ENCODE measurements at regions not wholly inside any gene's neighbourhood (a gene's known extent, or its start where the extent isn't known, plus 50 kb on each side); places are given as distances from the start of the nearest gene placed in this dataset.

DNA sequence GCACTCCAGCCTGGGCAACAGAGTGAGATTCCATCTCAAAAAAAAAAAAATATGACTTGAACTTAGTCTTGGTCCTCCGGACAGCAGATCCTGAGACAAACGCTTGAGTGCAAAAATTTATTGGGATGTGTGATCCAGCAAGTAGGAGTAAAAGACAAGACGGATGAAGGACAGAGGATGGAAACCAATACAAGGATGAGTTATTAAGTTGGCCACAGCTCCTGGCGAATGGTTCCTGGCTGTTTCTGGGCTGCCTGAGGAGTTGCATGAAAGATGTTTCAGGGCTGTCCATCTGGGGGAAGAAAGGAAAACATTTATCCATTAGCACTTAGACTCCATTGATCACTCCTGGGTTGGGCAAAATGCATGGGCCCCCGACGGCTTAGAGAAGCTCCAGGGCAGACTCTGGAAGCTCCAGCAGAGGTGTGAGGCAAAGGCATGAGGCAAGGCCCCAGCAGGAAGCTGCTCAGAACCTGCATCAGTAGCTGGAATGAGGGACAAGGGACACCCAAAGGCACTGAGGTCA is 98.3 kb upstream of the ZNF438 start:
- no peak for ATAC-seq
- Histone ChIP-seq H3K4me1 (ENCODE audit: control insufficient read depth in 2 of 2, insufficient read depth in 2 of 2, low read length in 2 of 2) (peaks cover 0 to 8% of the 10 kb centered on the region in 2 donors), H3K27me3 (ENCODE audit: control insufficient read depth in 2 of 2, insufficient read depth in 2 of 2, low read length in 2 of 2) (no peaks in the 10 kb centered on the region), H3K36me3 (ENCODE audit: control insufficient read depth in 2 of 3, insufficient read depth in 3 of 3, low read length in 3 of 3) (no peaks in the 10 kb centered on the region), H3K4me3 (ENCODE audit: low read length) (no peak overlapping the region), H3K9me3 (ENCODE audit: control insufficient read depth in 2 of 3, low read length in 3 of 3) (no peaks in the 10 kb centered on the region), H3K27ac (ENCODE audit: low read depth, low read length) (no peak overlapping the region)
- Mint-ChIP-seq H3K27me3 (no peaks in the 10 kb centered on the region), H3K27ac (peak overlapping the region in 1 of 9 donors; percentile 17), H3K4me3 (no peak overlapping the region), H3K4me1 (peaks cover 3 to 46% (median 18%) of the 10 kb centered on the region in 7 donors), H3K9me3 (peaks cover 0 to 5% (median 0%) of the 10 kb centered on the region in 11 donors), H3K36me3 (peaks cover 0 to 3% (median 0%) of the 10 kb centered on the region in 5 donors)
- no peak for DNase-seq
- intact Hi-C loops (cut with micrococcal nuclease): loop anchor here (10.0 kb wide), 2 partner anchors 695 to 925 kb away; partner anchors contain the start of genes KIF5B (in 1 of the 2) and MAP3K8 (in 1 of the 2)
- ChIA-PET POLR2A (no interaction called here), CTCF (interaction anchor here (0.6 kb wide), 1 partner anchor 46 kb away, joined by 3 read pairs; no protein-coding TSS in a partner anchor)

DNA sequence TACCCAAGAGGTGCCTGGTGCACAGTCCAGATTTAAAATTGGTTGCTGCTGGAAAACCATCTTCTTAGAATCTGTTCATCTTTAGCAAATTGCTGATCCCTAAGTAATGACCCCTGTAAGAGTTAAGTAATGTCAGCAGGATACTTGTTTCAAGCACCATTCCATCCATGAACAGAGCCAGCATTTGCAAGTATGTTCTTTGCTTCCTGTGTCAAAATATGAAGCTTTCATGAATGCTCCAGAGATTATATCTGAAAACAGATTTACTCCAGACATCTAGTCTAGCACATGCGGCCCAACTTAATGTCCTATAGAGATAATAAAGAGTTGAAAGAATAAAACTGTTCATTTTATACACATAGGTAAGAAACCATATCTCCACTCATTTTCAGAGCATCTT is 98.7 kb upstream of the ZNF438 start:
- H3K9me3 ChIP-seq (ENCODE audit: control insufficient read depth in 2 of 3, low read length in 3 of 3): no peaks in the 10 kb centered on the region
- no peaks in the 10 kb centered on the region for H3K36me3 ChIP-seq (ENCODE audit: control insufficient read depth in 2 of 3, insufficient read depth in 3 of 3, low read length in 3 of 3)
- peaks cover 0 to 10% of the 10 kb centered on the region in 2 donors for H3K4me1 ChIP-seq (ENCODE audit: control insufficient read depth in 2 of 2, insufficient read depth in 2 of 2, low read length in 2 of 2)
- peaks cover 0 to 3% (median 0%) of the 10 kb centered on the region in 5 donors for H3K36me3 Mint-ChIP-seq
- peaks cover 7 to 50% (median 23%) of the 10 kb centered on the region in 7 donors for H3K4me1 Mint-ChIP-seq
- H3K27me3 ChIP-seq (ENCODE audit: control insufficient read depth in 2 of 2, insufficient read depth in 2 of 2, low read length in 2 of 2): no peaks in the 10 kb centered on the region
- H3K27me3 Mint-ChIP-seq: no peaks in the 10 kb centered on the region
- DNase-seq (no peak), ATAC-seq (no peak)
- H3K4me3 ChIP-seq (ENCODE audit: low read length): no peak overlapping the region
- H3K9me3 Mint-ChIP-seq: peaks cover 0 to 5% (median 0%) of the 10 kb centered on the region in 11 donors
- intact Hi-C loops (cut with micrococcal nuclease): loop anchor here (10.0 kb wide), 2 partner anchors 696 to 924 kb away; partner anchors contain the start of genes KIF5B (in 1 of the 2) and MAP3K8 (in 1 of the 2)
- no peak overlapping the region for H3K4me3 Mint-ChIP-seq
- peak overlapping the region in 1 of 9 donors; percentile 17 for H3K27ac Mint-ChIP-seq
- ChIA-PET POLR2A (no interaction called here), CTCF (interaction anchor here (0.6 kb wide), 1 partner anchor 47 kb away, joined by 3 read pairs; no protein-coding TSS in a partner anchor)
- no peak overlapping the region for H3K27ac ChIP-seq (ENCODE audit: low read depth, low read length)

DNA sequence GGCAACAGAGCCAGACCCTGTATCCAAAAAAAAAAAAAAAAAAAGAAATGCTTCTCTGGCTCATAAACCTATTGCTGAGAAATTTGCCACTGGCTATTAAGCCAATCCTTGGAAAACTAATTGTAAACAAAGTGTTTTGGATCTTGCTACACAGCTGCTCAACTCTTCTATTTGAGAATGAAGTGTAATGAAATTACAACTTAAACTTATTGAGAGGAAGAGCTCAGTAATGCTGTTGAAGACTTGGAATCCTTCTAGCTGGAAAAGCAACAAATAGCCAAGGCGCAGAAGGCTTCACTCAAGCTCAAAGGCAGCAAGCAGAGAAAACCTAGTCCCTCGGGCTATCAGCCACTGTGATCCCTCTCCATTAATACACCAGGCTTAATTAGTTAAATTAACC is 99.6 kb upstream of the ZNF438 start:
- H3K9me3 ChIP-seq (ENCODE audit: control insufficient read depth in 2 of 3, low read length in 3 of 3): no peaks in the 10 kb centered on the region
- DNase-seq: no peak
- POLR2A ChIA-PET: interaction anchor here (1.1 kb wide), 1 partner anchor 146 kb away, joined by 5 read pairs; no protein-coding TSS in a partner anchor
- no peaks in the 10 kb centered on the region for H3K36me3 ChIP-seq (ENCODE audit: control insufficient read depth in 2 of 3, insufficient read depth in 3 of 3, low read length in 3 of 3)
- Mint-ChIP-seq H3K27me3 (no peaks in the 10 kb centered on the region), H3K27ac (no peak overlapping the region), H3K9me3 (peaks cover 0 to 5% (median 0%) of the 10 kb centered on the region in 11 donors), H3K36me3 (peaks cover 0 to 3% (median 0%) of the 10 kb centered on the region in 5 donors), H3K4me1 (peaks cover 10 to 59% (median 29%) of the 10 kb centered on the region in 7 donors), H3K4me3 (no peak overlapping the region)
- intact Hi-C loops (cut with micrococcal nuclease): loop anchor here (10.0 kb wide), 2 partner anchors 696 to 924 kb away; partner anchors contain the start of genes KIF5B (in 1 of the 2) and MAP3K8 (in 1 of the 2)
- H3K4me3 ChIP-seq (ENCODE audit: low read length): no peak overlapping the region
- H3K4me1 ChIP-seq (ENCODE audit: control insufficient read depth in 2 of 2, insufficient read depth in 2 of 2, low read length in 2 of 2): peaks cover 0 to 19% of the 10 kb centered on the region in 2 donors
- ATAC-seq: no peak
- no peak overlapping the region for H3K27ac ChIP-seq (ENCODE audit: low read depth, low read length)
- CTCF ChIA-PET: no interaction called here
- H3K27me3 ChIP-seq (ENCODE audit: control insufficient read depth in 2 of 2, insufficient read depth in 2 of 2, low read length in 2 of 2): no peaks in the 10 kb centered on the region

DNA sequence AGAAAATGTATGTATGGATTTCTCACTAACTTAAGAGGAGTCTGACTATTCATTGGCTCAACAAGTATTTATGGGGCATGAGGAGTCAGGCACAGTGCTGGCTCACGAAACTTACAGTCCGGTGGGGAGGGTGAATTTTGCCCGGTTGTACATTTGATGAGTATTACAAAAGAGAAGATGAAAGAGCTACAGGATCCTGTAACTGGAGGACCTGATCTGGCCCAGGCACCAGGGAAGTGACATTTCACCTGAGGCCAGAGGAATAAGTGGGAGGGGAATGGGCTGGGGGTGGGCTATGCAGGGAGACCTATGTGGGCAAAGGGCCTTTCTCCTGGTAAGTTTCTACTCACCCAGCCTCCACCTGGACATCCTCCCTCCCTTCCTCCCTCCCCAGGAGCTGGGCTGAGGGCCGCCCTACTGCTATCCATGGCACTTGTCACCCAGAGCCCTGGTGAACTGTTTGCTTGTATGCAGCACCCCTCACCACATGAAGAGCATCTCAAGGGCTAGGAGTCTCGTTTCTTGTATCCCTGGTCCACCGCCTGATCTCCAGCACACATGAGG is 101.1 kb upstream of the ZNF438 start:
- H3K9me3 ChIP-seq (ENCODE audit: control insufficient read depth in 2 of 3, low read length in 3 of 3): no peaks in the 10 kb centered on the region
- peaks cover 0 to 2% (median 0%) of the 10 kb centered on the region in 5 donors for H3K36me3 Mint-ChIP-seq
- CTCF ChIA-PET: no interaction called here
- H3K27me3 Mint-ChIP-seq: no peaks in the 10 kb centered on the region
- intact Hi-C loops (cut with micrococcal nuclease): loop anchor here (1.0 to 10.0 kb wide), 4 partner anchors 49 to 922 kb away; partner anchors contain the start of genes KIF5B (in 1 of the 2), MAP3K8 (in 1 of the 2) and ZEB1 (in 1 of the 2)
- H3K4me3 ChIP-seq (ENCODE audit: low read length): no peak overlapping the region
- DNase-seq (no peak), ATAC-seq (no peak)
- H3K9me3 Mint-ChIP-seq: peaks cover 0 to 5% (median 0%) of the 10 kb centered on the region in 11 donors
- POLR2A ChIA-PET: interaction anchor here (0.6 to 1.4 kb wide), 4 partner anchors 9 to 349 kb away, joined by 3 read pairs; no protein-coding TSS in a partner anchor
- H3K4me1 Mint-ChIP-seq: peaks cover 16 to 66% (median 44%) of the 10 kb centered on the region in 7 donors
- peaks cover 0 to 33% of the 10 kb centered on the region in 2 donors for H3K4me1 ChIP-seq (ENCODE audit: control insufficient read depth in 2 of 2, insufficient read depth in 2 of 2, low read length in 2 of 2)
- H3K27me3 ChIP-seq (ENCODE audit: control insufficient read depth in 2 of 2, insufficient read depth in 2 of 2, low read length in 2 of 2): no peaks in the 10 kb centered on the region
- H3K36me3 ChIP-seq (ENCODE audit: control insufficient read depth in 2 of 3, insufficient read depth in 3 of 3, low read length in 3 of 3): no peaks in the 10 kb centered on the region
- H3K4me3 Mint-ChIP-seq: peak overlapping the region; percentile 71 to 86 (median 82)
- no peak overlapping the region for H3K27ac ChIP-seq (ENCODE audit: low read depth, low read length)
- H3K27ac Mint-ChIP-seq: peak overlapping the region; percentile 9 to 90 (median 87)

DNA sequence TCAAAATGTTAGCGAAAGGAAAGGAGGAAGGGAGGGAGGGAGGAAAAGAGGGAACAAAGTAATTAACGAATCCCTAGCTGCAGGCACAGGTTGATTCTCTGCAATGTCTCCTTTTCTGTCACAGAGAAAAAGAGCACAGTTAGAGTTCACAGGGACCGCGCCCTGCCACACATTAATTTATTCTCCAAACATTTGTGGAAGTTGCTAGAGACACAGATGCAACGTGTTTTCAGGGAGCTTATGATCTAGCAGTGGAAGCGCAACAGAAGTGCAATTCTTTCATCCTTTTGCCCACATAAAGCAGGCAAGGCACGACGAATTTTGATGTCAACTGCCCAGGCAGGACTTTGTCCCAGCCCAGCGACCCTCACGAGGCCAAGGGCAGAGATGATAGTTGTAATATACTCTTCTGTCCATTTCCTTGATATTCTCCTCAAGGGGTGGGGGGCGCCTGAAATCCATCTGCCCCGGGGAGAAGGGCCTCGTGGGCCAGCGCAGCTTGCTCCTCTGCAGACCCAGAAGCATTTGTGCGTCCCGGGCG is 101.7 kb upstream of the ZNF438 start:
- Histone ChIP-seq H3K27me3 (ENCODE audit: control insufficient read depth in 2 of 2, insufficient read depth in 2 of 2, low read length in 2 of 2) (no peaks in the 10 kb centered on the region), H3K36me3 (ENCODE audit: control insufficient read depth in 2 of 3, insufficient read depth in 3 of 3, low read length in 3 of 3) (no peaks in the 10 kb centered on the region), H3K4me1 (ENCODE audit: control insufficient read depth in 2 of 2, insufficient read depth in 2 of 2, low read length in 2 of 2) (peaks cover 0 to 33% of the 10 kb centered on the region in 2 donors), H3K4me3 (ENCODE audit: low read length) (peak overlapping the region; percentile 66), H3K9me3 (ENCODE audit: control insufficient read depth in 2 of 3, low read length in 3 of 3) (no peaks in the 10 kb centered on the region), H3K27ac (ENCODE audit: low read depth, low read length) (peak overlapping the region; percentile 80)
- peaks cover 18 to 68% (median 44%) of the 10 kb centered on the region in 7 donors for H3K4me1 Mint-ChIP-seq
- peak overlapping the region; percentile 71 to 86 (median 82) for H3K4me3 Mint-ChIP-seq
- ATAC-seq (no peak), DNase-seq (peak in 2 of 9 donors; percentile 6 to 7)
- peak overlapping the region; percentile 9 to 90 (median 87) for H3K27ac Mint-ChIP-seq
- peaks cover 0 to 3% (median 0%) of the 10 kb centered on the region in 11 donors for H3K9me3 Mint-ChIP-seq
- H3K27me3 Mint-ChIP-seq: no peaks in the 10 kb centered on the region
- intact Hi-C loops (cut with micrococcal nuclease): loop anchor here (1.0 to 10.0 kb wide), 4 partner anchors 50 to 921 kb away; partner anchors contain the start of genes KIF5B (in 1 of the 2), MAP3K8 (in 1 of the 2) and ZEB1 (in 1 of the 2)
- ChIA-PET CTCF (no interaction called here), POLR2A (interaction anchor here (0.6 to 1.4 kb wide), 5 partner anchors 9 to 349 kb away, joined by 3 to 4 read pairs (median 3); no protein-coding TSS in a partner anchor)
- peaks cover 0 to 2% (median 0%) of the 10 kb centered on the region in 5 donors for H3K36me3 Mint-ChIP-seq

DNA sequence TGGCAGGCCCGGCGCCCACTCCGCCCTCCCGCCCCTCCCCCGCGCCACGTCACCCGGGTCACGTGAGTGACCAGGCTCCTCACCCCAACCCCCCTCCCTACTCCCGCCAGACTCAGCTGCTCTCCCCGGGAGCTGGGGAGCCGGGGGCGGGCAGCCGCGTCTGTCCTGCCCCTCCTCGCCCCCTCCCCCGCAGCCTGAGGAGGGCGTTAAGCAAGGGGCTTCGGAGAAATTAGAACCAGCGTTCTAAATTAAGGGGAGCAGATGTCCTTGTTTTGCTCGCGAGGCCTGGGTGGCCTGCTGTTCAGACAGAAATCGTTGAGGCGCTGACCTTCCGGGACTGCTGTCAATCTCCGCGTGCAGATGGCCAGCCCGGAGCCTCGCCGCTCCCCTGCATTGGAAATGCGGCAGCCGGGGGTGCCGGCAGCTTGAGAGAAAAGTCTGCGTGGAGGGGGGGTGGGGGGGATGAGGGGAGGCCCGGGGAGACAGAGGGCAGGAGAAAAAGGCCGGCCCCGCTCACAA is 102.2 kb upstream of the ZNF438 start:
- no peaks in the 10 kb centered on the region for H3K36me3 ChIP-seq (ENCODE audit: control insufficient read depth in 2 of 3, insufficient read depth in 3 of 3, low read length in 3 of 3)
- intact Hi-C loops (cut with micrococcal nuclease): loop anchor here (1.0 to 10.0 kb wide), 6 partner anchors 51 to 921 kb away; partner anchors contain the start of genes KIF5B (in 1 of the 2), MAP3K8 (in 1 of the 2) and ZEB1 (in 1 of the 2)
- H3K4me3 ChIP-seq (ENCODE audit: low read length): peak overlapping the region; percentile 66
- Mint-ChIP-seq H3K27me3 (no peaks in the 10 kb centered on the region), H3K27ac (peak overlapping the region; percentile 69 to 94 (median 89)), H3K4me1 (peaks cover 18 to 68% (median 44%) of the 10 kb centered on the region in 7 donors), H3K4me3 (peak overlapping the region; percentile 59 to 87 (median 84)), H3K9me3 (no peaks in the 10 kb centered on the region), H3K36me3 (peaks cover 0 to 2% (median 0%) of the 10 kb centered on the region in 5 donors)
- ChIA-PET POLR2A (interaction anchor here (0.6 to 1.4 kb wide), 6 partner anchors 8 to 675 kb away, joined by 3 to 4 read pairs (median 3); no protein-coding TSS in a partner anchor), CTCF (no interaction called here)
- DNase-seq (peak; percentile 14 to 67 (median 38)), ATAC-seq (peak; percentile 78)
- H3K4me1 ChIP-seq (ENCODE audit: control insufficient read depth in 2 of 2, insufficient read depth in 2 of 2, low read length in 2 of 2): peaks cover 0 to 33% of the 10 kb centered on the region in 2 donors
- no peaks in the 10 kb centered on the region for H3K27me3 ChIP-seq (ENCODE audit: control insufficient read depth in 2 of 2, insufficient read depth in 2 of 2, low read length in 2 of 2)
- no peaks in the 10 kb centered on the region for H3K9me3 ChIP-seq (ENCODE audit: control insufficient read depth in 2 of 3, low read length in 3 of 3)
- H3K27ac ChIP-seq (ENCODE audit: low read depth, low read length): peak overlapping the region; percentile 80
